GM23338 (cell line): ENCODE measurements at regions not wholly inside any gene's neighbourhood (a gene's known extent, or its start where the extent isn't known, plus 50 kb on each side); places are given as distances from the start of the nearest gene placed in this dataset.

ENCODE experiments used
- ATAC-seq: fragments of 200-7000 bp; cut with Tn5 transposase; 3 replicates; pipeline ENCODE4 v1.9.1; 2020
- DNase-seq: peaks from one replicate; pipeline ENCODE4 v3.0.0-alpha.2; 2015; ENCODE audit warnings: low spot score
- H2AFZ ChIP-seq: fragments of 200-600 bp; sonication (generic); 2 replicates; pipeline ENCODE4 v1.8.0; 2016; ENCODE audit warnings: antibody characterized with exemption, mild to moderate bottlenecking, moderate library complexity
- H3F3A ChIP-seq: fragments of 200-600 bp; sonication (generic); replicated peaks from 2 replicates; pipeline ENCODE4 v1.8.0; 2017; ENCODE audit warnings: antibody characterized with exemption, mixed run types, low read depth
- H3K27ac ChIP-seq: fragments of 200-600 bp; sonication (generic); 2 replicates; pipeline ENCODE4 v1.6.1; 2016; ENCODE audit warnings: low read depth
- H3K27me3 ChIP-seq: fragments of 200-600 bp; sonication (generic); 2 replicates; pipeline ENCODE4 v1.8.0; 2016; ENCODE audit warnings: mild to moderate bottlenecking, mixed run types, moderate library complexity; ENCODE audit not compliant: insufficient read depth
- H3K36me3 ChIP-seq: fragments of 200-600 bp; sonication (generic); 2 replicates; pipeline ENCODE4 v1.8.0; 2016; ENCODE audit warnings: mild to moderate bottlenecking; ENCODE audit not compliant: insufficient read depth
- H3K4me1 ChIP-seq: fragments of 200-600 bp; sonication (generic); 2 replicates; pipeline ENCODE4 v1.8.0; 2016; ENCODE audit warnings: mild to moderate bottlenecking, moderate library complexity; ENCODE audit not compliant: insufficient read depth
- H3K4me2 ChIP-seq: fragments of 200-600 bp; sonication (generic); 2 replicates; pipeline ENCODE4 v1.7.1; 2017; ENCODE audit warnings: mixed run types
- H3K4me3 ChIP-seq: fragments of 200-600 bp; sonication (generic); 2 replicates; pipeline ENCODE4 v1.6.1; 2016; ENCODE audit warnings: mixed run types
- H3K79me2 ChIP-seq: fragments of 200-600 bp; sonication (generic); replicated peaks from 2 replicates; pipeline ENCODE4 v1.8.0; 2017; ENCODE audit warnings: mild to moderate bottlenecking; ENCODE audit not compliant: insufficient read depth
- H3K9me2 ChIP-seq: fragments of 200-600 bp; sonication (generic); 2 replicates; pipeline ENCODE4 v1.8.0; 2017; ENCODE audit not compliant: insufficient read depth
- H4K20me1 ChIP-seq: fragments of 200-600 bp; sonication (generic); replicated peaks from 2 replicates; pipeline ENCODE4 v1.8.0; 2017; ENCODE audit warnings: mild to moderate bottlenecking; ENCODE audit not compliant: insufficient read depth
- H3K27ac Mint-ChIP-seq: 2 replicates; pipeline ENCODE4 v1.8.0; 2020; ENCODE audit warnings: inconsistent platforms, mild to moderate bottlenecking, moderate library complexity, mixed read lengths
- H3K27me3 Mint-ChIP-seq: 3 replicates; pipeline ENCODE4 v1.8.0; 2022; ENCODE audit warnings: low read depth, mild to moderate bottlenecking, moderate library complexity, mixed read lengths, inconsistent platforms; ENCODE audit not compliant: insufficient read depth, poor library complexity
- H3K36me3 Mint-ChIP-seq: 3 replicates; pipeline ENCODE4 v1.8.0; 2021; ENCODE audit warnings: low read depth, mild to moderate bottlenecking, inconsistent platforms, moderate library complexity, mixed read lengths
- H3K4me1 Mint-ChIP-seq: 3 replicates; pipeline ENCODE4 v1.8.0; 2020; ENCODE audit warnings: mild to moderate bottlenecking, inconsistent platforms, mixed read lengths
- H3K4me3 Mint-ChIP-seq: 3 replicates; pipeline ENCODE4 v1.8.0; 2021; ENCODE audit warnings: moderate library complexity, mild to moderate bottlenecking, inconsistent platforms, mixed read lengths
- H3K9me3 Mint-ChIP-seq: 3 replicates; pipeline ENCODE4 v1.8.0; 2020; ENCODE audit warnings: moderate library complexity, mild to moderate bottlenecking, inconsistent platforms, mixed read lengths
- EZH2phosphoT487 ChIP-seq: fragments of 200-600 bp; sonication (generic); IDR thresholded peaks from one replicate; pipeline ENCODE4 v1.8.1; 2018; ENCODE audit warnings: antibody characterized with exemption; ENCODE audit not compliant: unreplicated experiment
- JUNB ChIP-seq: IDR thresholded peaks from one replicate; pipeline ENCODE4 v1.6.1; 2016; ENCODE audit warnings: antibody characterized with exemption; ENCODE audit not compliant: unreplicated experiment
- NANOG ChIP-seq: IDR thresholded peaks from 2 replicates; pipeline ENCODE4 v1.6.1; 2016; ENCODE audit warnings: antibody characterized with exemption, borderline replicate concordance
- POLR2AphosphoS5 ChIP-seq: IDR thresholded peaks from 2 replicates; pipeline ENCODE4 v1.6.1; 2016; ENCODE audit warnings: antibody characterized with exemption, low read depth
- TF ChIP-seq, protein P1 (sequence below), 2 experiments: fragments of 200-600 bp in 1 of 2; sonication (generic) in 1 of 2; conservative IDR thresholded peaks; 2 replicates each; pipeline versions ENCODE4 v1.5.1 to v1.6.1; 2016 to 2017; ENCODE audit warnings: antibody characterized with exemption in 2 of 2, low read depth in 2 of 2, mild to moderate bottlenecking in 2 of 2, moderate library complexity in 1 of 2
- TF ChIP-seq, protein P2 (sequence below): IDR thresholded peaks from one replicate; pipeline ENCODE4 v1.6.1; 2018; ENCODE audit warnings: antibody characterized with exemption; ENCODE audit not compliant: unreplicated experiment
- TF ChIP-seq, protein P3 (sequence below): IDR thresholded peaks from 2 replicates; pipeline ENCODE4 v1.6.1; 2016; ENCODE audit warnings: antibody characterized with exemption
- TF ChIP-seq, protein P4 (sequence below): fragments of 250-450 bp; sonication (Bioruptor Pico); IDR thresholded peaks from 2 replicates; pipeline ENCODE4 v1.5.0; 2020; ENCODE audit warnings: mild to moderate bottlenecking, moderate library complexity

DNA sequence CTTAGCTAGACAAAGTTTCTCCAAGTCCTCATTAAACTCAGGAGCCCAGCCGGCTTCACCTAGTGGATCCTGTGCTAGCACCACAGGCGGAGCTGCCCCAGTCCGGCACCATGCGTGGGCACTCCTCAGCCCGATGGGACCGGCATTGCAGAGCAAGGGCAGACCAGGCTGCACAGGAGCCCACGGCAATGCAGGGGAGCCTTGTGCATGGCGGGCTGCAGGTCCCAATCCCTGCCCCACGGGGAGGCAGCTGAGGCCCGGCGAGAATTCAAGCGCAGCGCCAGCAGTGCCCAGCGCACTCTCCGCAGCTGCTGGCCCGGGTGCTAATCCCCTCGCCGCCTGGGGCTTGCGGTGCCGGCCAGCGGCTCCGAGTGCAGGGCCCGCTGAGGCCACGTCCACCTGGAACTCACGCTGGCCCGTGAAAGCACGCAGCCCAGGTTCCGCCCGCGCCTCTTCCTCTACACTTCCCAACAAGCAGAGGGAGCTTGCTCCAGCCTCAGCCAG is 292.3 kb upstream of the EYS start:
- Histone ChIP-seq H3K27ac (no peak overlapping the region), H4K20me1 (no peaks in the 10 kb centered on the region), H3K27me3 (no peaks in the 10 kb centered on the region), H2AFZ (no peak overlapping the region), H3K79me2 (no peaks in the 10 kb centered on the region), H3F3A (no peaks in the 10 kb centered on the region), H3K9me2 (no peaks in the 10 kb centered on the region), H3K36me3 (no peaks in the 10 kb centered on the region), H3K4me2 (no peak overlapping the region), H3K4me3 (no peak overlapping the region), H3K4me1 (no peaks in the 10 kb centered on the region)
- H3K9me3 Mint-ChIP-seq, result peaks cover 26% of the 10 kb centered on the region
- DNase-seq, result no peak
- no peak overlapping the region for H3K27ac Mint-ChIP-seq
- H3K4me3 Mint-ChIP-seq, result no peak overlapping the region
- no peak for ATAC-seq
- peaks cover 9% of the 10 kb centered on the region; the same call in 1 of the 3 replicates for H3K36me3 Mint-ChIP-seq
- TF ChIP-seq EZH2phosphoT487 (no peak), JUNB (no peak), POLR2AphosphoS5 (no peak), NANOG (no peak)
- TF ChIP-seq, protein P1, sequence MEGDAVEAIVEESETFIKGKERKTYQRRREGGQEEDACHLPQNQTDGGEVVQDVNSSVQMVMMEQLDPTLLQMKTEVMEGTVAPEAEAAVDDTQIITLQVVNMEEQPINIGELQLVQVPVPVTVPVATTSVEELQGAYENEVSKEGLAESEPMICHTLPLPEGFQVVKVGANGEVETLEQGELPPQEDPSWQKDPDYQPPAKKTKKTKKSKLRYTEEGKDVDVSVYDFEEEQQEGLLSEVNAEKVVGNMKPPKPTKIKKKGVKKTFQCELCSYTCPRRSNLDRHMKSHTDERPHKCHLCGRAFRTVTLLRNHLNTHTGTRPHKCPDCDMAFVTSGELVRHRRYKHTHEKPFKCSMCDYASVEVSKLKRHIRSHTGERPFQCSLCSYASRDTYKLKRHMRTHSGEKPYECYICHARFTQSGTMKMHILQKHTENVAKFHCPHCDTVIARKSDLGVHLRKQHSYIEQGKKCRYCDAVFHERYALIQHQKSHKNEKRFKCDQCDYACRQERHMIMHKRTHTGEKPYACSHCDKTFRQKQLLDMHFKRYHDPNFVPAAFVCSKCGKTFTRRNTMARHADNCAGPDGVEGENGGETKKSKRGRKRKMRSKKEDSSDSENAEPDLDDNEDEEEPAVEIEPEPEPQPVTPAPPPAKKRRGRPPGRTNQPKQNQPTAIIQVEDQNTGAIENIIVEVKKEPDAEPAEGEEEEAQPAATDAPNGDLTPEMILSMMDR (conservative IDR thresholded peaks at IDR 0.05; ENCODE audit: low read depth in 2 of 2), result no peak
- TF ChIP-seq, protein P2, sequence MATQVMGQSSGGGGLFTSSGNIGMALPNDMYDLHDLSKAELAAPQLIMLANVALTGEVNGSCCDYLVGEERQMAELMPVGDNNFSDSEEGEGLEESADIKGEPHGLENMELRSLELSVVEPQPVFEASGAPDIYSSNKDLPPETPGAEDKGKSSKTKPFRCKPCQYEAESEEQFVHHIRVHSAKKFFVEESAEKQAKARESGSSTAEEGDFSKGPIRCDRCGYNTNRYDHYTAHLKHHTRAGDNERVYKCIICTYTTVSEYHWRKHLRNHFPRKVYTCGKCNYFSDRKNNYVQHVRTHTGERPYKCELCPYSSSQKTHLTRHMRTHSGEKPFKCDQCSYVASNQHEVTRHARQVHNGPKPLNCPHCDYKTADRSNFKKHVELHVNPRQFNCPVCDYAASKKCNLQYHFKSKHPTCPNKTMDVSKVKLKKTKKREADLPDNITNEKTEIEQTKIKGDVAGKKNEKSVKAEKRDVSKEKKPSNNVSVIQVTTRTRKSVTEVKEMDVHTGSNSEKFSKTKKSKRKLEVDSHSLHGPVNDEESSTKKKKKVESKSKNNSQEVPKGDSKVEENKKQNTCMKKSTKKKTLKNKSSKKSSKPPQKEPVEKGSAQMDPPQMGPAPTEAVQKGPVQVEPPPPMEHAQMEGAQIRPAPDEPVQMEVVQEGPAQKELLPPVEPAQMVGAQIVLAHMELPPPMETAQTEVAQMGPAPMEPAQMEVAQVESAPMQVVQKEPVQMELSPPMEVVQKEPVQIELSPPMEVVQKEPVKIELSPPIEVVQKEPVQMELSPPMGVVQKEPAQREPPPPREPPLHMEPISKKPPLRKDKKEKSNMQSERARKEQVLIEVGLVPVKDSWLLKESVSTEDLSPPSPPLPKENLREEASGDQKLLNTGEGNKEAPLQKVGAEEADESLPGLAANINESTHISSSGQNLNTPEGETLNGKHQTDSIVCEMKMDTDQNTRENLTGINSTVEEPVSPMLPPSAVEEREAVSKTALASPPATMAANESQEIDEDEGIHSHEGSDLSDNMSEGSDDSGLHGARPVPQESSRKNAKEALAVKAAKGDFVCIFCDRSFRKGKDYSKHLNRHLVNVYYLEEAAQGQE, result no peak
- H3K27me3 Mint-ChIP-seq, result no peaks in the 10 kb centered on the region
- H3K4me1 Mint-ChIP-seq, result no peaks in the 10 kb centered on the region

DNA sequence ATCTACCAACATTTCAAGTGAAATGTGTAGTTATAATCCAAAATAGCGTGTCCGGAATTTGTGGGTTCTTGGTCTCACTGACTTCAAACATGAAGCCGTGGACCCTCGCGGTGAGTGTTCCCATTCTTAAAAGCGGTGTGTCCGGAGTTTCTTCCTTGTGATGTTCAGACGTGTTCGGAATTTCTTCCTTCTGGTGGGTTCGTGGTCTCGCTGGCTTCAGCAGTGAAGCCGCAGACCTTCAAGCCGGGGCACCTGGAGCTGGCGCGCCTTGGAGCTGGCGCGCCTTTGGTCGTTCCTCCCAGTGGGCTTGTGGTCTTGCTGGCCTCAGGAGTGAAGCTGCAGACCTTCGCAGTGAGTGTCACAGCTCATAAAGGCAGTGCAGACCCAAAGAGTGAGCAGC is 291.5 kb upstream of the EYS start:
- H3K36me3 Mint-ChIP-seq, result peaks cover 9% of the 10 kb centered on the region; the same call in 1 of the 3 replicates
- H3K4me1 Mint-ChIP-seq, result no peaks in the 10 kb centered on the region
- DNase-seq (no peak), ATAC-seq (no peak)
- H3K4me1 ChIP-seq, result no peaks in the 10 kb centered on the region
- H3K4me3 Mint-ChIP-seq, result no peak overlapping the region
- no peaks in the 10 kb centered on the region for H3K27me3 ChIP-seq
- H4K20me1 ChIP-seq, result no peaks in the 10 kb centered on the region
- no peak overlapping the region for H3K27ac Mint-ChIP-seq
- H3K79me2 ChIP-seq, result no peaks in the 10 kb centered on the region
- no peaks in the 10 kb centered on the region for H3K36me3 ChIP-seq
- H3K9me3 Mint-ChIP-seq, result peaks cover 26% of the 10 kb centered on the region
- no peaks in the 10 kb centered on the region for H3K27me3 Mint-ChIP-seq
- no peaks in the 10 kb centered on the region for H3F3A ChIP-seq
- no peak overlapping the region for H3K27ac ChIP-seq
- H2AFZ ChIP-seq, result no peak overlapping the region
- H3K4me2 ChIP-seq, result no peak overlapping the region
- H3K9me2 ChIP-seq, result no peaks in the 10 kb centered on the region
- H3K4me3 ChIP-seq, result no peak overlapping the region
- TF ChIP-seq JUNB, result no peak
- TF ChIP-seq, protein P3, sequence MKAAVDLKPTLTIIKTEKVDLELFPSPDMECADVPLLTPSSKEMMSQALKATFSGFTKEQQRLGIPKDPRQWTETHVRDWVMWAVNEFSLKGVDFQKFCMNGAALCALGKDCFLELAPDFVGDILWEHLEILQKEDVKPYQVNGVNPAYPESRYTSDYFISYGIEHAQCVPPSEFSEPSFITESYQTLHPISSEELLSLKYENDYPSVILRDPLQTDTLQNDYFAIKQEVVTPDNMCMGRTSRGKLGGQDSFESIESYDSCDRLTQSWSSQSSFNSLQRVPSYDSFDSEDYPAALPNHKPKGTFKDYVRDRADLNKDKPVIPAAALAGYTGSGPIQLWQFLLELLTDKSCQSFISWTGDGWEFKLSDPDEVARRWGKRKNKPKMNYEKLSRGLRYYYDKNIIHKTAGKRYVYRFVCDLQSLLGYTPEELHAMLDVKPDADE, result no peak
- TF ChIP-seq, protein P4, sequence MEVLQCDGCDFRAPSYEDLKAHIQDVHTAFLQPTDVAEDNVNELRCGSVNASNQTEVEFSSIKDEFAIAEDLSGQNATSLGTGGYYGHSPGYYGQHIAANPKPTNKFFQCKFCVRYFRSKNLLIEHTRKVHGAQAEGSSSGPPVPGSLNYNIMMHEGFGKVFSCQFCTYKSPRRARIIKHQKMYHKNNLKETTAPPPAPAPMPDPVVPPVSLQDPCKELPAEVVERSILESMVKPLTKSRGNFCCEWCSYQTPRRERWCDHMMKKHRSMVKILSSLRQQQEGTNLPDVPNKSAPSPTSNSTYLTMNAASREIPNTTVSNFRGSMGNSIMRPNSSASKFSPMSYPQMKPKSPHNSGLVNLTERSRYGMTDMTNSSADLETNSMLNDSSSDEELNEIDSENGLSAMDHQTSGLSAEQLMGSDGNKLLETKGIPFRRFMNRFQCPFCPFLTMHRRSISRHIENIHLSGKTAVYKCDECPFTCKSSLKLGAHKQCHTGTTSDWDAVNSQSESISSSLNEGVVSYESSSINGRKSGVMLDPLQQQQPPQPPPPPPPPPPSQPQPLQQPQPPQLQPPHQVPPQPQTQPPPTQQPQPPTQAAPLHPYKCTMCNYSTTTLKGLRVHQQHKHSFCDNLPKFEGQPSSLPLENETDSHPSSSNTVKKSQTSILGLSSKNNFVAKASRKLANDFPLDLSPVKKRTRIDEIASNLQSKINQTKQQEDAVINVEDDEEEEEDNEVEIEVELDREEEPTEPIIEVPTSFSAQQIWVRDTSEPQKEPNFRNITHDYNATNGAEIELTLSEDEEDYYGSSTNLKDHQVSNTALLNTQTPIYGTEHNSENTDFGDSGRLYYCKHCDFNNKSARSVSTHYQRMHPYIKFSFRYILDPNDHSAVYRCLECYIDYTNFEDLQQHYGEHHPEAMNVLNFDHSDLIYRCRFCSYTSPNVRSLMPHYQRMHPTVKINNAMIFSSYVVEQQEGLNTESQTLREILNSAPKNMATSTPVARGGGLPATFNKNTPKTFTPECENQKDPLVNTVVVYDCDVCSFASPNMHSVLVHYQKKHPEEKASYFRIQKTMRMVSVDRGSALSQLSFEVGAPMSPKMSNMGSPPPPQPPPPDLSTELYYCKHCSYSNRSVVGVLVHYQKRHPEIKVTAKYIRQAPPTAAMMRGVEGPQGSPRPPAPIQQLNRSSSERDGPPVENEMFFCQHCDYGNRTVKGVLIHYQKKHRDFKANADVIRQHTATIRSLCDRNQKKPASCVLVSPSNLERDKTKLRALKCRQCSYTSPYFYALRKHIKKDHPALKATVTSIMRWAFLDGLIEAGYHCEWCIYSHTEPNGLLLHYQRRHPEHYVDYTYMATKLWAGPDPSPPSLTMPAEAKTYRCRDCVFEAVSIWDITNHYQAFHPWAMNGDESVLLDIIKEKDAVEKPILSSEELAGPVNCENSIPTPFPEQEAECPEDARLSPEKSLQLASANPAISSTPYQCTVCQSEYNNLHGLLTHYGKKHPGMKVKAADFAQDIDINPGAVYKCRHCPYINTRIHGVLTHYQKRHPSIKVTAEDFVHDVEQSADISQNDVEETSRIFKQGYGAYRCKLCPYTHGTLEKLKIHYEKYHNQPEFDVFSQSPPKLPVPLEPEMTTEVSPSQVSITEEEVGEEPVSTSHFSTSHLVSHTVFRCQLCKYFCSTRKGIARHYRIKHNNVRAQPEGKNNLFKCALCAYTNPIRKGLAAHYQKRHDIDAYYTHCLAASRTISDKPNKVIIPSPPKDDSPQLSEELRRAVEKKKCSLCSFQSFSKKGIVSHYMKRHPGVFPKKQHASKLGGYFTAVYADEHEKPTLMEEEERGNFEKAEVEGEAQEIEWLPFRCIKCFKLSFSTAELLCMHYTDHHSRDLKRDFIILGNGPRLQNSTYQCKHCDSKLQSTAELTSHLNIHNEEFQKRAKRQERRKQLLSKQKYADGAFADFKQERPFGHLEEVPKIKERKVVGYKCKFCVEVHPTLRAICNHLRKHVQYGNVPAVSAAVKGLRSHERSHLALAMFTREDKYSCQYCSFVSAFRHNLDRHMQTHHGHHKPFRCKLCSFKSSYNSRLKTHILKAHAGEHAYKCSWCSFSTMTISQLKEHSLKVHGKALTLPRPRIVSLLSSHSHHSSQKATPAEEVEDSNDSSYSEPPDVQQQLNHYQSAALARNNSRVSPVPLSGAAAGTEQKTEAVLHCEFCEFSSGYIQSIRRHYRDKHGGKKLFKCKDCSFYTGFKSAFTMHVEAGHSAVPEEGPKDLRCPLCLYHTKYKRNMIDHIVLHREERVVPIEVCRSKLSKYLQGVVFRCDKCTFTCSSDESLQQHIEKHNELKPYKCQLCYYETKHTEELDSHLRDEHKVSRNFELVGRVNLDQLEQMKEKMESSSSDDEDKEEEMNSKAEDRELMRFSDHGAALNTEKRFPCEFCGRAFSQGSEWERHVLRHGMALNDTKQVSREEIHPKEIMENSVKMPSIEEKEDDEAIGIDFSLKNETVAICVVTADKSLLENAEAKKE (CRISPR knock-in tag), result no peak
- TF ChIP-seq POLR2AphosphoS5, result no peak
